Left renal cortex interstitium (tissue), 4 donors: ENCODE measurements at regions not wholly inside any gene's neighbourhood (a gene's known extent, or its start where the extent isn't known, plus 50 kb on each side); places are given as distances from the start of the nearest gene placed in this dataset.

ENCODE experiments used
- DNase-seq, 4 donors: peaks; one replicate each; pipeline ENCODE4 v3.0.0-alpha.2; 2013; ENCODE audit warnings: low read depth in 4 of 4, low spot score in 2 of 4, missing footprints in 1 of 4

GRCh38 chr17:36727052-36727451, 125.7 kb downstream of the MRM1 start:
- DNase-seq = no peak

- DNase-seq = no peak
These were observed 126.2 kb downstream of the MRM1 start for GRCh38 chr17:36727577-36727976.

GRCh38 chr17:36728030-36728991, 126.9 kb downstream of the MRM1 start:
- no peak for DNase-seq

GRCh38 chr17:36730095-36730808, 128.9 kb downstream of the MRM1 start:
- no peak for DNase-seq

GRCh38 chr17:36730857-36731490, 129.6 kb downstream of the MRM1 start:
- DNase-seq = no peak

- DNase-seq = no peak
These were observed 130.4 kb downstream of the MRM1 start for GRCh38 chr17:36731811-36732210.

GRCh38 chr17:36732351-36732750, 131.0 kb downstream of the MRM1 start:
- DNase-seq = no peak

GRCh38 chr17:36736201-36737156, 135.1 kb downstream of the MRM1 start:
- DNase-seq = no peak

- DNase-seq = no peak
These were observed 137.8 kb downstream of the MRM1 start for GRCh38 chr17:36739208-36739607.

GRCh38 chr17:36740157-36740556, 138.8 kb downstream of the MRM1 start:
- no peak for DNase-seq

GRCh38 chr17:36741019-36741902, 139.9 kb downstream of the MRM1 start:
- DNase-seq = no peak

GRCh38 chr17:36742267-36743000, 141.1 kb downstream of the MRM1 start:
- DNase-seq = no peak

- no peak for DNase-seq
These were observed 141.7 kb downstream of the MRM1 start for GRCh38 chr17:36743130-36743529.

GRCh38 chr17:36746381-36747053, 145.1 kb downstream of the MRM1 start:
- DNase-seq = no peak

GRCh38 chr17:36747861-36748260, 146.5 kb downstream of the MRM1 start:
- no peak for DNase-seq

- no peak for DNase-seq
These were observed 146.9 kb downstream of the MRM1 start for GRCh38 chr17:36748272-36748671.

GRCh38 chr17:36749493-36749892, 148.1 kb downstream of the MRM1 start:
- no peak for DNase-seq

GRCh38 chr17:36750316-36750885, 149.0 kb downstream of the MRM1 start:
- no peak for DNase-seq
